ENCODE measurements at regions not wholly inside any gene's neighbourhood (a gene's known extent, or its start where the extent isn't known, plus 50 kb on each side); places are given as distances from the start of the nearest gene placed in this dataset.

GRCh38 chr16:48932216-48932855 is 322.4 kb upstream of the N4BP1 start:
- FAIRE-seq: no peak

- no peak for FAIRE-seq
Measured at GRCh38 chr16:48930951-48931553, 321.1 kb upstream of the N4BP1 start.

- no peak for FAIRE-seq
Measured at GRCh38 chr16:48919791-48920190, 309.8 kb upstream of the N4BP1 start.

DNA sequence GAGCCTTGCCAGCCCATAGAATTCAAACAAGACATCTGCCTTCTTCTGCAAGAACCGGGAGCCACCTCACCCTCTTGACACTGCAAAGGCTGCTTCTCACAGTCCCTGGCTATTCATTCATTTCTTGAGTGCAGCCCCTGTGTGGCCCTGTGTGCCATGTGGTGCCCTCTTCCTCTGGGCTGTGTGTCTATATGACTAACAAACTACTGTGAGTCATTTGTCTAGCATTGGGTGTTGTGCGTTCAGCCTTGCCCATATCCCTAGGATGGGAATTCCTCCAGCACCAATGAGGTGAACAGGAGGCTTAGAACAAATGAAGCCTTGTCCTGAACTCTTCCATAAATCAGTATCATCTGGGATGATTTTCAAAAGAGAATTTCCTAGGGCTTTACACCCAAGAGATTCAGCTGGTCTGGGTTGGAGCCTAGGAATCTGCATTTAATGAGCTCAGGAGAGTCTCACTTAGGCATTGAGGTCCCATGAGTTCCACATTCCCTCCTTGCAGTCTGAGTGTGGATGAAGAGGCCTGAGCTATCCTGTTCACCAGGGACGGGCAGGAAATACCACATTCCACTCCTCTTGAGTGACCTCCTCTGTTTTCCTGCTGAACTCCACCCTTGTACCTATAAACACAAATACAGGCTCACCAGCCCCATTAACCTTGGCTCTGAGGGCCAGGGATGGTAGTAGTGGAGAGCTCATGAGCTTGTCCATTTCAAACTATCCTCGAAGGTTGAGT is 308.7 kb upstream of the N4BP1 start:
- no peak for FAIRE-seq

- FAIRE-seq: no peak
Measured at GRCh38 chr16:48916566-48916965, 306.6 kb upstream of the N4BP1 start.

DNA sequence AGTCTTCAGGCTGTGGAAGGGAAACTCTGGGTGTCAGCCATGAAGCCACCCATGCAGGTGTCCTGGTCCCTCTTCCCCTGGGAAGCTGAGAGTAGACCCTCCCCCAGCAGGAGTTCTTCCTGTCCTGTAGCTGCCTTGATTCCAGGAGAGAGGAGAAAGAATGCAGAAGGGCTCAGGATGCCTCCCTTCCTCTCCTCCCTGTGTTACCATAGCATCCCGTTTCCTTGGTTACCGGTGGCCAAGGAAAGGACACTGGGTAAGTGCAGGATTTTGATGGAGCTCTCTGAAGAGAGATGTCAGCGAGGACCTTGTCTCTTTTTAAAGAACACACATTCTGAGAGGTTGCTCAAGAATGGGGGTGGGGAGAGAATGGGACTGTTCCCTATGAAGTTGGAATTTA is 304.1 kb upstream of the N4BP1 start:
- FAIRE-seq: no peak

DNA sequence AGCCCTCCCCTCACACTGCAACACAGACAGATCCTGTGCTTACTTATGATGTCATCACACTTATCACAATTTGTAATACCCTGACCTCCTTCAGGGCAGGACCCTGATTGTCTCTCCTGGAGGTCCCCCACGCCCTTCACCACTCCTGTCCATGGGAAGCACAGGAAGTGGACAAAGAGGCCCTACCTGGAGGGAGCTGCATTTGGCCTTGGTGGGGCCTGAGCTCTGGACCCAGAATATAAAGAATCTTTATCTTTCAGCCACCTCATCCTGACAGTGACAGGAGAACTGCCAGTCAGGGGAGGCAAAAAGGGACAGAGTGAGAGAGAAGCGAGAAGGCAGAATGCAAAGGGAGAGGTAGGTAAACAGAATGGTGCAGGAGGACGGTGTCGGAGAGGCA is 303.4 kb upstream of the N4BP1 start:
- FAIRE-seq: no peak

- FAIRE-seq: no peak
Measured at GRCh38 chr16:48912360-48912759, 302.4 kb upstream of the N4BP1 start.

GRCh38 chr16:48911700-48912099 is 301.7 kb upstream of the N4BP1 start:
- FAIRE-seq: no peak

DNA sequence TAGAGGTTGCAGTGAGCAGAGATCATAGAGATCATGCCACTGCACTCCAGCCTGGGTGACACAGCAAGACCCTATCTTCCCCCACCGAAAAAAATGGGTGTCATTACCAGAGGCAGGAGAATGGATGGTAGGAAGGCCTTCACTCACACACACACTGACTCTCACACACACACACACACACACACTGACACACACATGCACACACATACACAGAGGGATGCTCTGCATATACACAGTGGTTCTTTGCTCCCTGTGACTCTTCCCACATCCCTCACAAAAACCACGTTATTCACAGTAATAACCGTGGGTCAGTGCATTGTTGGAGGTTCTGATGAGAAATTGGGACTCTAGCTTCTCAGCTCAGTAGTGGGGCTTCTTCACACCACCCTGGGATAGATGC is 300.2 kb upstream of the N4BP1 start:
- no peak for FAIRE-seq

GRCh38 chr16:48909231-48909630 is 299.3 kb upstream of the N4BP1 start:
- FAIRE-seq: no peak

DNA sequence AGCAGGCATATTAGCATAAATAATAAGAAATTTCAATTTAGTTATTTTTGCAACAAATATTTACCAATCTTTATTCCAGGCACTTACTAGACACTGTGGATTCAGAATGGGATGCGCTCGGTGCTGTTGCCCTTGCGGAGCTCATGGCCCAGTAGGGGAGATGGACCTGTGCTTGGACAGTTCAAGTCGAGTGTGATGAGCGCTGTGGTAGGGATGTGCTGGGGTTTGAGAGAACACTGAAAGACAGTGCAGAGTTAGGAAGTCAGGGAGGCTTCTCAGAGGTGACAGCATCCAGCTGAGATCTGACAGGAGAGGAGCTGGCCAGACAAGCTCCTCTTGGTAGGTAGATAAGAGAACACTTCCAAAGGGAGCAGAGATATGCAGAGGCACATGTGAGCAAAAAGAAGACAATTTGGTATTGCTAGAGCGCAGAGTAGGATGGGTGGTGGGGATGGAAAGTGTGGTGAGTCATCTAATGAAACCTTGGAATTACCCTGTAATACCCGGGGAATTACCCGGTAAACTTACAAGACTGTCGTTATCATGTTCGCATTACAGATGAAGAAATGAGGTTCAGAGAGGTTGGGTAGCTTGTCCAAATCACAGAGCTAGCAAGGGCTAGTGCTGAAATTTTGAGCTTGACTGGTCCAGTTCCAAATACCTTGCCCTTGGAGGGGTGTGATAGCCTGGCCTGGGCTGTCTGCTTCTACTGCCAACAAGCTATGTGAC is 298.1 kb upstream of the N4BP1 start:
- FAIRE-seq: no peak

DNA sequence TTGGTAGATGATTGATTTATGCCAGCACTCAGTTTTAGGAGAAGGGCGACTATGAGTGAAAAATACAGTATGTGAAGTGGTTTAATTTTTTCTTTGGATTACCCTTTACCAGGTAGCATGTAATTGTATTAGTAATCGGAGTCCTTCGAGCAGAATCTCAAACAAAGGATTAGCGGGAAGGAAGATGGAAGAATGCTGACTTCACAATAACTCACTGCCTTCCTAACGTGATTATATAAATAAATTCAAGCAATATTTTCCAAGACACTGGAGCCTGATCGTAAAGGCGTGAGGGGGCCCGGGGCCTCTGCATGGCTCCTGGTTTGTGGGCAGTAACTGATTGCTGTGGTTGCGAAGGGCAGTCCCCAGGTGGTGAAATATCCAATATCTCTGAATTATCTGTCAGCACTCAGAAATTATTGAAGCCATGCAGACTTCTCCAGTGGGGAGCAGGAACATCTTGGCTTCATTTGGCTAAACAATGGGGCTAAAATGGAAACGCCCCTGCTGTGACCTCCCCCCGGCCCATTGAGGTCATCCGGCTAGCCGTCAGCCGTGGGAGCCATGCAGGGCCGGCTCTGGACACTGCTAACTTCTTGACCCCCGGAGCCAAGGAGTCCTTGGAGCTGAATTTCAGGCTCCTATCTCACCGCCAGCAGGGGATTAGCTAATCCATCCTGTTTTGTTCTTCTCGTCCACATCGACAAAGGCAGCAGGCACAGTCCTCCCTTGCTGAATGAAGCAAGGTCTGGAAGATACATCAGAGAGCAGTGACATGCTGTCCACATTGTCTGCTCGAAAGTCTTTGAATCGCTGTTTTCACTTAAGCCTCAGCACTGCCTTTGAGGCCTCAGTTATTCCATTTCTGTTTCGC is 295.9 kb upstream of the N4BP1 start:
- FAIRE-seq: no peak

DNA sequence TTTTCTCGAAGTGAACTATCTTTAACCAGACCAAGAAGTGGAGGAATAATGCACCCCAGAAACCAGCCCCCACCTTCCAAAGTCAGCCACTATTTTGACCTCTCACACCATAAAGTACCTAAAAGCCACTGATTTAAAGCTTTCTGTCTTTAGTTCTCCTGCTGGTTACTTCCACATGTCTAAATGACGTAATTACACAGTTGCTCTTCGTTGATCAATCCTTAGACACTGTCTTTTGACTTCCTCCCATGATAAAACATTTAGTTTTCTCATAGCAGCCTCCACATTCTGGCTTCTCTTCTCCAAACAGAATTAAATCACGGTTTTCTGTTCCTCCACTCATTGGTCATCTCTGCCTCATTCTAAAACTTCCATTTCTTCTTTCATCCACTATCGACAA is 294.4 kb upstream of the N4BP1 start:
- FAIRE-seq: no peak

DNA sequence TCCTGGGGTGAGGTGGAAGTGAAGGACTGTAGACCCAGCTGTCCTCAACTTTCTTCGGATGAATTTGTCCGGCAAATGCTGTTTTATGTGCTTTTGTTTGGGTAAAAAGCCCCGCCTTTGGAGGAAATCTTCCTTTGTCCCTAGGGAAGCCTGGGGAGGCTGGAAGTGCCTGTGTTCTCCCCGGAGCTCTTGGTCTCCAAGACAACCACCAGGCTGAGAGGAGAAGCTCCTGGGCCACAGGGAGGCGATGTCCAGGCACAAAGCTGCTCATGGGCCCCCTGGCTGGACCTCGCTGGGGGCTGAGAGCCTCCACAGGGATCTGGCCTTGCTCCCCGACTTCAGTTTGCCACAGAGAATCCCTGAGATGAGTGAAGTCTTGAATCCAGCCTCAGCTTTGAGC is 293.1 kb upstream of the N4BP1 start:
- no peak for FAIRE-seq

- no peak for FAIRE-seq
Measured at GRCh38 chr16:48901712-48902374, 291.9 kb upstream of the N4BP1 start.

DNA sequence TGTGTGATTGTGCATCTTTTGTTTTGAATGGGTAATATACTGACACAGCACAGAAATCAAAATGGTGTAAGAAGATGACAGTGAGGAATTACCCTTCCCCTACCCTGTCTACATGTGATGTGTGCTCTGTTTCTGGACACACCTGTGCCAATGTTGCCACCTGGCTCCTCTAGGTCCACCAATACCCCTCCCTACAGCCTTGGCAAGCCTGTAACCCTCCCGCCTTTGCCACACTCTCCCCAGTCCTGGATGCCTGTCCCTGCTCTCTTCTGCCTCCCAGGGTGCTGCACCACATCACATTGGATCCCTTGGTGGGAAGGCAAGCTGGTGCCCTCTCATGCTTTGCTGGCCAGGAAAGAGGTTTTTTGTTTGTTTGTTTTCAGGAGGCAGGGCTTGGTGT is 289.5 kb upstream of the N4BP1 start:
- no peak for FAIRE-seq

DNA sequence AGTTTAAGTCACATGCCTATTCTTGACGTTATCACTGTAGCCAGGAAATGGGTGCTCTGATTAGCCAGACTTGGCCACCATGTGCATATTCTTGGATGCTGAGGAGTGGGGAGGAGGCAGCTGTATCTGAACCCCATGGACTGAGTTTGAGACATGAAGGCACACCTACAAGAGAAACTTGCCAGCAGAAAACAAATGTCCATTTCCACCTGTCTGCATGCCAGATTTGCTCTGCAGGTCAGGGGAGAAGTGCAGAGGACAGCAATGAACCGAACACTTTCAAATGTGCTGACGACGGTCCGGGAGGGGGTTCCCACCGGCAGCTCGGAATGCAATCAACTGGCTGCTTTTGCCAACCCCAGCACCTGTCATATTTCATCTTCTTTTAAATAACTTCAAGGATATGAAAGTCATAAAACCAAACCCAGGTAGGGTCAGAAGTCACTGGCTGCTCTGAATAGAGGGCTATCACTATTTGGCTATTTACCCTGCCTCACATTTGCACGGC is 287.8 kb upstream of the N4BP1 start:
- no peak for FAIRE-seq

DNA sequence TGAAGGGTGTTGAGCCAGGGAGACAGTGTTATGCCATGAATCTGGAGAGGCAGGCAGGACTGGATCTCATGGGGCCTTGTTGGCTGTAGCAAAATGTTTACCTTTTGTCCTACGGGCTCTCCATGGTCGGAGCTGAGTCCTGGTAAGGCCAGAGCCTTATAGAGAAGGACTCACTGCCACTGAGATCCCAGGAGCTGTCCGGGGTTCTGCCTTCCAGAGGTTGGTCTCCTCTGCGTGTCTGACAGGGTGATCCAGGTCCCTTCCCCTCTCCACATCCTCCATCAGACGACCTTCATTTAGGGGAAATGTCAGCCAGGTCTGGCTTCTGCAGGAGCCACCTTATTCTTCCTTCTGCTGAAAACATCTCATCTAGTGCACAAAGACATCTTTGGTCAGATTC is 285.2 kb upstream of the N4BP1 start:
- FAIRE-seq: no peak

- no peak for FAIRE-seq
Measured at GRCh38 chr16:48892893-48893292, 282.9 kb upstream of the N4BP1 start.

DNA sequence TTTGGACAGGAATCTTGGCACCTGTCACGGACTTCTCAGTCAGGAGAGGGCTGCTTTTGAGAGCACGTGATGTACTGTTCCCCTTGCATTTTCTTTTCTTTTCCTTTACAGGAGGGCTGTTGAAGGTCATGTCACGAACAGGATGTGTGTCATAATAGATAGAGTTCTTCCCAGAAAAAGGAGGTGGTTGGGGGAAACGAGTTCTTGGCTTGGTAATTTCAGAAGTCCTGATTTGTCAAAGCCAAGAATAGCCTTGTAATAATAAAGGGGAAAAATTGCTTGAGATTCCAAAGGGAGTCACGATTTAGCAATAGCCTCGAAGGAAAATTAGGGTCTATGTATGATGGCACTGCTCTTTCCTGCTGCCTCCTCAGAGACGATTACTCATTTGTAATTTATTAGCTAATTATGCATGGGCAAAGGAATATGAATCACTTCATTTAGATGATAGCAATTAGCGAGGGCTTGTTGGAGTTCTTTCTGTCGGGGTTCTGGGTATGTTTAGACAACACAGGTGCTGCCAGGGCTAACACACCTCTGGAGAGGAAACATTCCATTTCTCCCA is 277.7 kb upstream of the N4BP1 start:
- FAIRE-seq: no peak

GRCh38 chr16:48885471-48885870 is 275.5 kb upstream of the N4BP1 start:
- FAIRE-seq: no peak
